ENCODE measurements at regions not wholly inside any gene's neighbourhood (a gene's known extent, or its start where the extent isn't known, plus 50 kb on each side); places are given as distances from the start of the nearest gene placed in this dataset.
A peak's percentile ranks its signal among the peaks of the same experiment; 100 is the strongest.

GRCh38 chr14:62027958-62028357 lies 265.7 kb downstream of the SNAPC1 start:
- DNase-seq = no peak

- DNase-seq = no peak
Observed at GRCh38 chr14:62029569-62029924, 267.3 kb downstream of the SNAPC1 start.

GRCh38 chr14:62030387-62030786 lies 268.2 kb downstream of the SNAPC1 start:
- no peak for DNase-seq

GRCh38 chr14:62031504-62031903 lies 269.3 kb downstream of the SNAPC1 start:
- DNase-seq = no peak

- no peak for DNase-seq
Observed at GRCh38 chr14:62053188-62053587, 291.0 kb downstream of the SNAPC1 start.

- no peak for DNase-seq
Observed at GRCh38 chr14:62056789-62057188, 294.6 kb downstream of the SNAPC1 start.

GRCh38 chr14:62062645-62063044 lies 300.4 kb downstream of the SNAPC1 start:
- no peak for DNase-seq

- DNase-seq = no peak
Observed at GRCh38 chr14:62064751-62065323, 302.6 kb downstream of the SNAPC1 start.

GRCh38 chr14:62066304-62066703 lies 304.1 kb downstream of the SNAPC1 start:
- no peak for DNase-seq

- no peak for DNase-seq
Observed at GRCh38 chr14:62071039-62071438, 308.8 kb downstream of the SNAPC1 start.

GRCh38 chr14:62076368-62076767 lies 314.1 kb downstream of the SNAPC1 start:
- DNase-seq = no peak

- no peak for DNase-seq
Observed at GRCh38 chr14:62076825-62077605, 314.8 kb downstream of the SNAPC1 start.

- DNase-seq = peak; percentile 14
Observed at GRCh38 chr14:62077676-62078261, 315.5 kb downstream of the SNAPC1 start.

GRCh38 chr14:62079038-62079437 lies 316.8 kb downstream of the SNAPC1 start:
- DNase-seq = no peak

GRCh38 chr14:62081012-62081612 lies 318.9 kb downstream of the SNAPC1 start:
- DNase-seq = no peak

GRCh38 chr14:62081951-62082350 lies 319.7 kb downstream of the SNAPC1 start:
- DNase-seq = no peak

- no peak for DNase-seq
Observed at GRCh38 chr14:62082779-62083178, 320.6 kb downstream of the SNAPC1 start.

- no peak for DNase-seq
Observed at GRCh38 chr14:62084020-62084419, 321.8 kb downstream of the SNAPC1 start.

GRCh38 chr14:62087191-62087590 lies 325.0 kb downstream of the SNAPC1 start:
- DNase-seq = no peak

- DNase-seq = no peak
Observed at GRCh38 chr14:62093736-62094135, 331.5 kb downstream of the SNAPC1 start.

- no peak for DNase-seq
Observed at GRCh38 chr14:62097072-62097471, 334.9 kb downstream of the SNAPC1 start.

GRCh38 chr14:62097824-62098223 lies 335.6 kb downstream of the SNAPC1 start:
- no peak for DNase-seq

- no peak for DNase-seq
Observed at GRCh38 chr14:62098357-62098756, 336.1 kb downstream of the SNAPC1 start.

GRCh38 chr14:62099091-62099490 lies 336.9 kb downstream of the SNAPC1 start:
- DNase-seq = no peak

All from central memory CD4-positive, alpha-beta T cell (primary cell).